Stomach (tissue), 4 donors: ENCODE measurements at regions not wholly inside any gene's neighbourhood (a gene's known extent, or its start where the extent isn't known, plus 50 kb on each side); places are given as distances from the start of the nearest gene placed in this dataset.

Source experiments
- POLR2A ChIP-seq, 4 donors: fragments of 450-650 bp; IDR thresholded peaks; one replicate each; pipeline ENCODE4 v1.6.1; 2016; ENCODE audit warnings: antibody characterized with exemption in 4 of 4, control low read depth in 2 of 4, mild to moderate bottlenecking in 1 of 4, moderate library complexity in 1 of 4
- POLR2AphosphoS5 ChIP-seq, 3 donors: sonication (generic); formaldehyde crosslinking; IDR thresholded peaks; one replicate each; pipeline ENCODE4 v1.6.1; 2016; ENCODE audit warnings: antibody characterized with exemption in 3 of 3

GRCh38 chr18:22552254-22552653, 134.5 kb upstream of the CTAGE1 start:
- TF ChIP-seq POLR2A (IDR thresholded peaks at IDR 0.05) = no peak
- no peak for TF ChIP-seq POLR2AphosphoS5 (IDR thresholded peaks at IDR 0.05)
